IMR-90 (cell line): ENCODE measurements at regions not wholly inside any gene's neighbourhood (a gene's known extent, or its start where the extent isn't known, plus 50 kb on each side); places are given as distances from the start of the nearest gene placed in this dataset.

ENCODE experiments used
- ATAC-seq: fragments of 200-7000 bp; cut with Tn5 transposase; 2 replicates; pipeline ENCODE4 v1.9.1; 2020; ENCODE audit warnings: low read depth, mild to moderate bottlenecking, moderate library complexity
- BruUV-seq: library from RNA; stranded (reverse); fragments of 400-500 nt; replicated peaks from 2 replicates; lab custom pipeline; 2021; lab: Mats Ljungman, UMichigan
- CTCF ChIA-PET: fragments of 300-600 bp; formaldehyde crosslinking; extraction: SDS; loops from one replicate; lab custom pipeline; 2021; ENCODE audit warnings: antibody characterized with exemption; lab: Yijun Ruan, JAX
- POLR2A ChIA-PET: fragments of 300-600 bp; sonication (Branson Sonifier 250); formaldehyde crosslinking; loops from one replicate; lab custom pipeline; 2022; ENCODE audit warnings: antibody characterized with exemption; ENCODE audit not compliant: unreplicated experiment; lab: Charles Lee
- DNase-seq: peaks from one replicate; pipeline ENCODE4 v3.0.0; 2013
- H2AFZ ChIP-seq: replicated peaks from 2 replicates; pipeline ENCODE3; 2013; ENCODE audit warnings: low read length, mild to moderate bottlenecking; ENCODE audit not compliant: poor library complexity
- H2AK5ac ChIP-seq: 2 replicates; pipeline ENCODE4 v1.6.1; 2013; ENCODE audit warnings: low read depth, low read length, inconsistent platforms
- H2AK9ac ChIP-seq: replicated peaks from 2 replicates; pipeline ENCODE3; 2013; ENCODE audit warnings: mild to moderate bottlenecking, low read depth, low read length, moderate library complexity; ENCODE audit not compliant: poor library complexity
- H2BK120ac ChIP-seq: 2 replicates; pipeline ENCODE4 v1.6.1; 2013; ENCODE audit warnings: low read depth, low read length, inconsistent platforms
- H2BK15ac ChIP-seq: 3 replicates; pipeline ENCODE4 v1.6.1; 2013; ENCODE audit warnings: low read depth, low read length, inconsistent platforms
- H2BK20ac ChIP-seq: 2 replicates; pipeline ENCODE4 v1.6.1; 2013; ENCODE audit warnings: low read depth, mild to moderate bottlenecking, inconsistent platforms, low read length, moderate library complexity
- H2BK5ac ChIP-seq: 2 replicates; pipeline ENCODE4 v1.6.1; 2013; ENCODE audit warnings: mild to moderate bottlenecking, low read depth, low read length, inconsistent platforms; ENCODE audit not compliant: poor library complexity, severe bottlenecking
- H3K14ac ChIP-seq: replicated peaks from 2 replicates; pipeline ENCODE4 v1.6.1; 2013; ENCODE audit warnings: low read depth, low read length, inconsistent platforms
- H3K18ac ChIP-seq: 2 replicates; pipeline ENCODE4 v1.6.1; 2013; ENCODE audit warnings: low read depth, low read length, control low read depth
- H3K23ac ChIP-seq: 2 replicates; pipeline ENCODE4 v1.6.1; 2013; ENCODE audit warnings: low read depth, low read length, inconsistent platforms
- H3K27ac ChIP-seq: 2 replicates; pipeline ENCODE4 v1.5.1; 2013; ENCODE audit warnings: mild to moderate bottlenecking, control low read depth, low read length; ENCODE audit not compliant: insufficient read depth
- H3K27me3 ChIP-seq: 2 replicates; pipeline ENCODE4 v1.6.1; 2013; ENCODE audit warnings: low read length; ENCODE audit not compliant: control insufficient read depth, insufficient read depth
- H3K36me3 ChIP-seq: 2 replicates; pipeline ENCODE4 v1.6.1; 2013; ENCODE audit warnings: low read length, mixed read lengths; ENCODE audit not compliant: control insufficient read depth, insufficient read depth
- H3K4ac ChIP-seq: 2 replicates; pipeline ENCODE4 v1.6.1; 2013; ENCODE audit warnings: low read depth, low read length, inconsistent platforms
- H3K4me1 ChIP-seq: 2 replicates; pipeline ENCODE4 v1.6.1; 2013; ENCODE audit warnings: low read length, mixed read lengths; ENCODE audit not compliant: control insufficient read depth, insufficient read depth
- H3K4me2 ChIP-seq: 2 replicates; pipeline ENCODE4 v1.6.1; 2013; ENCODE audit warnings: low read depth, mild to moderate bottlenecking, control low read depth, low read length, moderate library complexity
- H3K4me3 ChIP-seq: 2 replicates; pipeline ENCODE4 v1.5.1; 2013; ENCODE audit warnings: low read depth, mild to moderate bottlenecking, control low read depth, low read length, moderate library complexity; ENCODE audit not compliant: insufficient read depth
- H3K56ac ChIP-seq: 2 replicates; pipeline ENCODE4 v1.6.1; 2013; ENCODE audit warnings: low read length, inconsistent platforms; ENCODE audit not compliant: insufficient read depth; ENCODE audit errors: extremely low read depth
- H3K79me1 ChIP-seq, 2 experiments: 2 replicates each; pipeline ENCODE4 v1.6.1; 2013; ENCODE audit warnings: low read length in 2 of 2, inconsistent platforms in 1 of 2, low read depth in 1 of 2
- H3K9ac ChIP-seq: 2 replicates; pipeline ENCODE4 v1.6.1; 2013; ENCODE audit warnings: low read depth, low read length, control low read depth
- H3K9me1 ChIP-seq: 2 replicates; pipeline ENCODE4 v1.6.1; 2013; ENCODE audit warnings: low read length, inconsistent platforms; ENCODE audit not compliant: insufficient read depth
- H3K9me3 ChIP-seq: 2 replicates; pipeline ENCODE4 v1.6.1; 2013; ENCODE audit warnings: low read length; ENCODE audit not compliant: control insufficient read depth, insufficient read depth
- H4K20me1 ChIP-seq: 2 replicates; pipeline ENCODE4 v1.6.1; 2013; ENCODE audit warnings: low read length, inconsistent platforms; ENCODE audit not compliant: insufficient read depth
- H4K5ac ChIP-seq: 2 replicates; pipeline ENCODE4 v1.6.1; 2013; ENCODE audit warnings: mild to moderate bottlenecking, low read depth, low read length, control low read depth
- H4K8ac ChIP-seq, 2 experiments: 2 replicates each; pipeline ENCODE4 v1.6.1; 2013; ENCODE audit warnings: low read depth in 2 of 2, low read length in 2 of 2, control low read depth in 1 of 2, inconsistent platforms in 1 of 2
- H4K91ac ChIP-seq: 2 replicates; pipeline ENCODE4 v1.6.1; 2013; ENCODE audit warnings: low read depth, low read length, inconsistent platforms; ENCODE audit not compliant: insufficient read depth
- CHD1 ChIP-seq: IDR thresholded peaks from 2 replicates; pipeline ENCODE4 v1.6.1; 2012; ENCODE audit warnings: low read depth, low read length, improper control_type of control experiment
- ELK1 ChIP-seq: fragments of 150-350 bp; IDR thresholded peaks from 2 replicates; pipeline ENCODE4 v1.6.1; 2016; ENCODE audit warnings: low read depth, mild to moderate bottlenecking, low read length, moderate library complexity, borderline replicate concordance
- FOS ChIP-seq: fragments of 150-350 bp; IDR thresholded peaks from 2 replicates; pipeline ENCODE4 v1.6.1; 2016; ENCODE audit warnings: low read depth, low read length
- MAZ ChIP-seq: IDR thresholded peaks from 2 replicates; pipeline ENCODE4 v1.6.1; 2012; ENCODE audit warnings: low read depth, mild to moderate bottlenecking, low read length, improper control_type of control experiment, moderate library complexity, borderline replicate concordance
- MXI1 ChIP-seq: IDR thresholded peaks from 2 replicates; pipeline ENCODE4 v1.6.1; 2012; ENCODE audit warnings: low read depth, mild to moderate bottlenecking, low read length, moderate library complexity, borderline replicate concordance
- RAD21 ChIP-seq: IDR thresholded peaks from 2 replicates; pipeline ENCODE4 v1.6.1; 2012; ENCODE audit warnings: low read length, improper control_type of control experiment
- RCOR1 ChIP-seq: IDR thresholded peaks from 2 replicates; pipeline ENCODE4 v1.6.1; 2012; ENCODE audit warnings: mild to moderate bottlenecking, low read length, improper control_type of control experiment; ENCODE audit not compliant: insufficient replicate concordance
- RFX5 ChIP-seq: IDR thresholded peaks from 2 replicates; pipeline ENCODE4 v1.8.0; 2012; ENCODE audit warnings: low read depth, mild to moderate bottlenecking, low read length, moderate library complexity
- WGBS, 2 experiments: methylation state at CpG; one replicate each; pipeline versions ENCODE4 v1.1.5 to v1.1.7; 2013; ENCODE audit warnings: missing lambda C conversion rate in 2 of 2; ENCODE audit not compliant: insufficient read length in 1 of 2; ENCODE audit errors: extremely low coverage in 2 of 2; 5-methylcytosine and 5-hydroxymethylcytosine counted together
- dilution Hi-C: fragments of 300-500 bp; cut with HindIII; formaldehyde crosslinking; loops from one replicate; pipeline ENCODE4 v1.14.3; 2018; ENCODE audit warnings: low sequenced_read_pairs; ENCODE audit not compliant: unreplicated experiment
- in situ Hi-C: fragments of 300-500 bp; cut with MboI; formaldehyde crosslinking; loops from 3 replicates; pipeline ENCODE4 v1.14.3; 2019; ENCODE audit warnings: low sequenced_read_pairs, inconsistent platforms, mixed read lengths
- intact Hi-C: fragments of 100-400 bp; cut with micrococcal nuclease; formaldehyde crosslinking; loops from 2 replicates; pipeline ENCODE4 v1.10.0; 2022
- TF ChIP-seq, protein P1 (sequence below): conservative IDR thresholded peaks from 2 replicates; pipeline ENCODE4 v1.5.1; 2012; ENCODE audit warnings: mild to moderate bottlenecking, low read depth, low read length, improper control_type of control experiment

DNA sequence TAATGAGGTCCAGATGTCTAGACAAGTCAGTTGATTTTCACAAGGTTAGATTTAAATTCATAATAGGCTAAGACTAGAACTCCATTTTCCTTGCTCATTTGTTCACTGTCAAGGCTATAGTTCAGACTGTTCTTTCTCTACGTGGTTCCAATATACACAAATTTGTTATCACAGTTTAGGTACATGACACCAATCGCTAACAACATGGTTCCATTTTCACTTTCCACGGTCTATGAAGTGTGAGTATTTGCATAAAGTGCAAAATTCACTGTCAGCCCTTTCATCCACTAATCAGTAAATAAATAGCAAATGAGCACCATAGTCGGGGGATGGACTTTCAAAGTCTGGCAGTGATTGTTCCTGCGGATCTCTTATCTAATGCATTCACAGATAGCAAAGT lies 315.7 kb upstream of the SPOCK3 start:
- WGBS, 2 experiments = no CpG with 5 or more reads among the region's 5 CpGs
- Histone ChIP-seq H2AK5ac (no peak overlapping the region), H3K4me1 (no peaks in the 10 kb centered on the region), H3K4me2 (no peak overlapping the region), H2AFZ (no peak overlapping the region), H4K5ac (no peak overlapping the region), H3K27ac (no peak overlapping the region), H3K27me3 (no peaks in the 10 kb centered on the region), H3K56ac (no peak overlapping the region), H3K36me3 (no peaks in the 10 kb centered on the region), H3K23ac (no peak overlapping the region), H3K9ac (no peak overlapping the region), H3K14ac (no peak overlapping the region), H2BK15ac (no peak overlapping the region), H2BK5ac (no peak overlapping the region), H2BK120ac (no peak overlapping the region), H2BK20ac (no peak overlapping the region), H3K18ac (no peak overlapping the region), H4K20me1 (no peaks in the 10 kb centered on the region), H3K79me1 (no peaks in the 10 kb centered on the region), H3K9me3 (no peaks in the 10 kb centered on the region; the same call in 1 of the 2 replicates), H3K9me1 (no peaks in the 10 kb centered on the region), H2AK9ac (no peak overlapping the region), H4K91ac (no peak overlapping the region), H4K8ac (no peak overlapping the region), H3K4ac (no peak overlapping the region), H3K4me3 (no peak overlapping the region)
- DNase-seq (no peak), ATAC-seq (no peak)
- POLR2A ChIA-PET = no interaction called here
- in situ Hi-C loops = no loop called here
- intact Hi-C loops = no loop called here
- no peak for TF ChIP-seq MXI1
- TF ChIP-seq RCOR1 = no peak
- TF ChIP-seq, protein P1, sequence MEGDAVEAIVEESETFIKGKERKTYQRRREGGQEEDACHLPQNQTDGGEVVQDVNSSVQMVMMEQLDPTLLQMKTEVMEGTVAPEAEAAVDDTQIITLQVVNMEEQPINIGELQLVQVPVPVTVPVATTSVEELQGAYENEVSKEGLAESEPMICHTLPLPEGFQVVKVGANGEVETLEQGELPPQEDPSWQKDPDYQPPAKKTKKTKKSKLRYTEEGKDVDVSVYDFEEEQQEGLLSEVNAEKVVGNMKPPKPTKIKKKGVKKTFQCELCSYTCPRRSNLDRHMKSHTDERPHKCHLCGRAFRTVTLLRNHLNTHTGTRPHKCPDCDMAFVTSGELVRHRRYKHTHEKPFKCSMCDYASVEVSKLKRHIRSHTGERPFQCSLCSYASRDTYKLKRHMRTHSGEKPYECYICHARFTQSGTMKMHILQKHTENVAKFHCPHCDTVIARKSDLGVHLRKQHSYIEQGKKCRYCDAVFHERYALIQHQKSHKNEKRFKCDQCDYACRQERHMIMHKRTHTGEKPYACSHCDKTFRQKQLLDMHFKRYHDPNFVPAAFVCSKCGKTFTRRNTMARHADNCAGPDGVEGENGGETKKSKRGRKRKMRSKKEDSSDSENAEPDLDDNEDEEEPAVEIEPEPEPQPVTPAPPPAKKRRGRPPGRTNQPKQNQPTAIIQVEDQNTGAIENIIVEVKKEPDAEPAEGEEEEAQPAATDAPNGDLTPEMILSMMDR = no peak
- TF ChIP-seq MAZ = no peak
- no peak for TF ChIP-seq RAD21
- no peak for TF ChIP-seq CHD1
- TF ChIP-seq ELK1 = no peak
- no peak for TF ChIP-seq RFX5
- TF ChIP-seq FOS = no peak
- dilution Hi-C loops = no loop called here
- no TSS peak for BruUV-seq
- CTCF ChIA-PET = no interaction called here
